K562 (cell line): ENCODE measurements at regions not wholly inside any gene's neighbourhood (a gene's known extent, or its start where the extent isn't known, plus 50 kb on each side); places are given as distances from the start of the nearest gene placed in this dataset.

Experiments used
- ATAC-seq: fragments of 200-7000 bp; cut with Tn5 transposase; 3 replicates; pipeline ENCODE4 v1.9.1; 2020; ENCODE audit warnings: moderate library complexity
- BruUV-seq: library from RNA; stranded (reverse); fragments of 400-500 nt; replicated peaks from 2 replicates; lab custom pipeline; 2021; lab: Mats Ljungman, UMichigan
- CTCF ChIA-PET: fragments of 300-600 bp; formaldehyde crosslinking; extraction: SDS; loops from one replicate; lab custom pipeline; 2021; ENCODE audit warnings: low intra/inter-chr PET ratio; lab: Yijun Ruan, JAX
- POLR2A ChIA-PET: fragments of 300-600, 350-650 bp; sonication (Branson Sonifier 250); formaldehyde crosslinking; extraction: SDS; loops from one replicate; lab custom pipeline; 2021; ENCODE audit warnings: antibody characterized with exemption, inconsistent platforms; lab: Yijun Ruan, JAX
- DNase-seq, 4 experiments: peaks; one replicate each; pipeline versions ENCODE4 v3.0.0 to v3.0.0-alpha.2; 2011 to 2018; ENCODE audit warnings: low spot score in 3 of 4, mixed read lengths in 3 of 4; ENCODE audit errors: extremely low read depth in 1 of 4
- FAIRE-seq: peaks from 2 replicates; lab custom pipeline; 2011; peaks lifted over from hg19 to GRCh38; lab: Jason Lieb, UNC
- H2AFZ ChIP-seq: 2 replicates; pipeline ENCODE4 v1.6.0; 2011; ENCODE audit warnings: low read depth, low read length, control low read depth, inconsistent platforms
- H3K27ac ChIP-seq: fragments of 200-600 bp; 3 replicates; pipeline ENCODE4 v1.8.0; 2011; ENCODE audit warnings: low read depth, mild to moderate bottlenecking, control low read depth, inconsistent platforms, low read length, moderate library complexity, mixed read lengths; ENCODE audit errors: extremely low read depth
- H3K27me3 ChIP-seq, 2 experiments: fragments of 300-600 bp in 1 of 2; 2 replicates in 1 of 2; 3 replicates in 1 of 2; pipeline versions ENCODE4 v1.6.0 to v1.8.0; 2011; ENCODE audit warnings: inconsistent platforms in 2 of 2, low read length in 2 of 2, mild to moderate bottlenecking in 1 of 2, mixed read lengths in 1 of 2, moderate library complexity in 1 of 2; ENCODE audit not compliant: control insufficient read depth in 2 of 2, insufficient read depth in 2 of 2
- H3K36me3 ChIP-seq: fragments of 300-600 bp; 3 replicates; pipeline ENCODE4 v1.8.0; 2011; ENCODE audit warnings: mild to moderate bottlenecking, low read length, inconsistent platforms; ENCODE audit not compliant: control insufficient read depth, insufficient read depth
- H3K4me1 ChIP-seq, 2 experiments: fragments of 200-600 bp in 1 of 2; replicated peaks in 1 of 2; 2 replicates in 1 of 2; 3 replicates in 1 of 2; pipeline versions ENCODE4 v1.5.1 to v1.8.0; 2011; ENCODE audit warnings: inconsistent platforms in 2 of 2, low read length in 2 of 2, mild to moderate bottlenecking in 1 of 2, mixed read lengths in 1 of 2, moderate library complexity in 1 of 2; ENCODE audit not compliant: control insufficient read depth in 2 of 2, insufficient read depth in 2 of 2
- H3K4me2 ChIP-seq: 2 replicates; pipeline ENCODE4 v1.6.1; 2011; ENCODE audit warnings: low read length, control low read depth, inconsistent platforms, mixed read lengths; ENCODE audit not compliant: insufficient read depth
- H3K4me3 ChIP-seq: fragments of 200-600 bp; sonication (generic), shearing (Covaris generic); 2 replicates; pipeline ENCODE4 v1.5.1; 2016; ENCODE audit warnings: control low read depth, inconsistent platforms
- H3K79me2 ChIP-seq: fragments of 200-600 bp; 3 replicates; pipeline ENCODE4 v1.8.0; 2011; ENCODE audit warnings: low read length, inconsistent platforms; ENCODE audit not compliant: control insufficient read depth, insufficient read depth
- H3K9ac ChIP-seq, 2 experiments: 2 replicates each; pipeline versions ENCODE4 v1.6.0 to v1.6.1; 2011; ENCODE audit warnings: low read depth in 2 of 2, low read length in 2 of 2, control low read depth in 1 of 2, inconsistent platforms in 1 of 2, mild to moderate bottlenecking in 1 of 2, mixed read lengths in 1 of 2; ENCODE audit not compliant: insufficient read depth in 1 of 2
- H3K9me1 ChIP-seq: one replicate; pipeline ENCODE4 v1.6.0; 2011; ENCODE audit warnings: inconsistent platforms, mild to moderate bottlenecking, low read length, moderate library complexity; ENCODE audit not compliant: control insufficient read depth, insufficient read depth
- H3K9me3 ChIP-seq: replicated peaks from 2 replicates; pipeline ENCODE4 v1.5.1; 2011; ENCODE audit warnings: low read depth, low read length, inconsistent platforms; ENCODE audit not compliant: control insufficient read depth, insufficient read depth
- H4K20me1 ChIP-seq: replicated peaks from 2 replicates; pipeline ENCODE4 v1.6.1; 2011; ENCODE audit warnings: low read length, inconsistent platforms, mixed read lengths; ENCODE audit not compliant: control insufficient read depth, insufficient read depth
- FOS ChIP-seq: IDR thresholded peaks from 3 replicates; pipeline ENCODE4 v1.6.1; 2011; ENCODE audit not compliant: insufficient read length; ENCODE audit errors: extremely low read depth
- FOXJ2 ChIP-seq: fragments of 200-800 bp; sonication (Bioruptor generic); IDR thresholded peaks from 2 replicates; pipeline ENCODE4 v1.6.1; 2016; ENCODE audit warnings: missing genetic modification characterization, missing compliant biosample characterization
- HDAC8 ChIP-seq: fragments of 450-650 bp; IDR thresholded peaks from 2 replicates; pipeline ENCODE4 v1.6.1; 2016; ENCODE audit warnings: mild to moderate bottlenecking, missing genetic modification characterization, moderate library complexity, missing compliant biosample characterization
- KHSRP ChIP-seq: fragments of 450-650 bp; IDR thresholded peaks from 2 replicates; pipeline ENCODE4 v1.6.1; 2017
- MAFG ChIP-seq: fragments of 450-650 bp; conservative IDR thresholded peaks from 2 replicates; pipeline ENCODE4 v1.6.1; 2016; ENCODE audit warnings: missing genetic modification characterization, missing compliant biosample characterization
- MXD1 ChIP-seq: fragments of 250-450 bp; sonication (Bioruptor Pico); IDR thresholded peaks from 2 replicates; pipeline ENCODE4 v1.8.0; 2021; ENCODE audit warnings: borderline replicate concordance, mild to moderate bottlenecking, moderate library complexity; ENCODE audit not compliant: poor library complexity, severe bottlenecking
- RNF2 ChIP-seq: sonication (generic); IDR thresholded peaks from 2 replicates; pipeline ENCODE4 v1.6.1; 2016
- SMC3 ChIP-seq: conservative IDR thresholded peaks from 2 replicates; pipeline ENCODE4 v1.6.1; 2011; ENCODE audit warnings: low read depth, low read length, improper control_type of control experiment; ENCODE audit not compliant: insufficient read depth
- WGBS: fragments of 100-300 bp; shearing (Covaris generic); methylation state at CpG from one replicate; pipeline ENCODE4 v1.1.6; 2016; ENCODE audit warnings: low coverage, mixed read lengths; ENCODE audit not compliant: insufficient coverage; ENCODE audit errors: missing lambda C conversion rate; 5-methylcytosine and 5-hydroxymethylcytosine counted together
- in situ Hi-C: fragments of 300-500 bp; cut with MboI; formaldehyde crosslinking; loops from 4 replicates; pipeline ENCODE4 v1.15.0; 2018; ENCODE audit warnings: inconsistent platforms, mixed read lengths
- intact Hi-C: fragments of 100-400 bp; cut with micrococcal nuclease; formaldehyde crosslinking; loops from 2 replicates; pipeline ENCODE4 v1.14.2; 2022
- TF ChIP-seq, protein P1 (sequence below), 3 experiments: fragments of 200-800 bp in 1 of 3; sonication (Bioruptor generic) in 1 of 3; sonication (generic) in 1 of 3; formaldehyde crosslinking in 1 of 3; IDR thresholded peaks; 2 replicates each; pipeline versions ENCODE4 v1.6.1 to v1.8.0; 2016 to 2022; ENCODE audit warnings: mild to moderate bottlenecking in 2 of 3, missing compliant biosample characterization in 2 of 3, missing genetic modification characterization in 2 of 3, missing genetic modification reagents in 1 of 3
- TF ChIP-seq, protein P2 (sequence below): sonication (generic); formaldehyde crosslinking; IDR thresholded peaks from 2 replicates; pipeline ENCODE4 v1.8.0; 2022; ENCODE audit warnings: mild to moderate bottlenecking, missing genetic modification reagents

DNA sequence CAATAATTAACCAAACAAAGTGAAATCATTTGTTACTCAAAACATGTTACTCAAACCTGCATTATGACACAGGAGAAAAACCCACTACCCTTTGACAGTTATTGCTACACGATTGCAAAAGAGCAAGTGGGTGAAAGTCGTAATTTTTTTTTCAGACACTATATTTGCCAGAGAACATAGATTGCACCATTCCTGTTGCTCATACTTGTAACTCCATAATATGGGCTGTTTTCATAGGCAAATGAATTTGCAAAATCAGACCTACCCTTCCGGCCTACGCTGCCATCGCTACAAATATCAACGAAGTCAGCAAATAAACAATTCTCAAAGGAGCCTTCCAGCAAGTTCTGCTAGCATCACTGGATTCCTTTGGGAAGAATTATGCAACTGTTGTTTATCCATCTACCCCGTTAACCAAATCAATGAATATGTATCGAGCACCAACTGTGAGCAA lies 396.5 kb downstream of the IRS2 start:
- no peak for FAIRE-seq
- H3K27ac ChIP-seq: no peak overlapping the region
- POLR2A ChIA-PET: no interaction called here
- WGBS: 2% methylated on average over 8 of the region's 8 CpGs
- H3K36me3 ChIP-seq: no peaks in the 10 kb centered on the region
- TF ChIP-seq MXD1 (CRISPR knock-in tag) (no peak), FOXJ2 (tag) (no peak), KHSRP (no peak), RNF2 (no peak), FOS (no peak), HDAC8 (tag) (no peak), MAFG (tag) (no peak), SMC3 (no peak)
- TF ChIP-seq, protein P1, sequence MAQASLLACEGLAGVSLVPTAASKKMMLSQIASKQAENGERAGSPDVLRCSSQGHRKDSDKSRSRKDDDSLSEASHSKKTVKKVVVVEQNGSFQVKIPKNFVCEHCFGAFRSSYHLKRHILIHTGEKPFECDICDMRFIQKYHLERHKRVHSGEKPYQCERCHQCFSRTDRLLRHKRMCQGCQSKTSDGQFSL (CRISPR knock-in tag; IDR thresholded peaks at IDR 0.05): no peak
- TF ChIP-seq, protein P1 (tag; IDR thresholded peaks at IDR 0.05): no peak
- TF ChIP-seq, protein P2, sequence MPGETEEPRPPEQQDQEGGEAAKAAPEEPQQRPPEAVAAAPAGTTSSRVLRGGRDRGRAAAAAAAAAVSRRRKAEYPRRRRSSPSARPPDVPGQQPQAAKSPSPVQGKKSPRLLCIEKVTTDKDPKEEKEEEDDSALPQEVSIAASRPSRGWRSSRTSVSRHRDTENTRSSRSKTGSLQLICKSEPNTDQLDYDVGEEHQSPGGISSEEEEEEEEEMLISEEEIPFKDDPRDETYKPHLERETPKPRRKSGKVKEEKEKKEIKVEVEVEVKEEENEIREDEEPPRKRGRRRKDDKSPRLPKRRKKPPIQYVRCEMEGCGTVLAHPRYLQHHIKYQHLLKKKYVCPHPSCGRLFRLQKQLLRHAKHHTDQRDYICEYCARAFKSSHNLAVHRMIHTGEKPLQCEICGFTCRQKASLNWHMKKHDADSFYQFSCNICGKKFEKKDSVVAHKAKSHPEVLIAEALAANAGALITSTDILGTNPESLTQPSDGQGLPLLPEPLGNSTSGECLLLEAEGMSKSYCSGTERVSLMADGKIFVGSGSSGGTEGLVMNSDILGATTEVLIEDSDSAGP (CRISPR knock-in tag): no peak
- TF ChIP-seq, all 486 proteins: peak for 0
- Histone ChIP-seq H3K4me1 (no peaks in the 10 kb centered on the region), H3K4me3 (no peak overlapping the region), H3K27me3 (no peaks in the 10 kb centered on the region), H3K9me3 (no peaks in the 10 kb centered on the region), H2AFZ (no peak overlapping the region), H3K9ac (no peak overlapping the region), H3K79me2 (no peaks in the 10 kb centered on the region), H3K4me2 (no peak overlapping the region), H3K9me1 (no peaks in the 10 kb centered on the region), H4K20me1 (no peaks in the 10 kb centered on the region)
- DNase-seq (no peak), ATAC-seq (no peak)
- intact Hi-C loops: no loop called here
- in situ Hi-C loops: no loop called here
- no TSS peak for BruUV-seq
- CTCF ChIA-PET: no interaction called here
